ENCODE measurements at regions not wholly inside any gene's neighbourhood (a gene's known extent, or its start where the extent isn't known, plus 50 kb on each side); places are given as distances from the start of the nearest gene placed in this dataset.

GRCh38 chr10:4294271-4294670 lies 509.3 kb upstream of the KLF6 start:
- ATAC-seq (ENCODE audit: low read depth) (no peak), DNase-seq (ENCODE audit: low spot score) (no peak)
- no peaks in the 10 kb centered on the region for H3K36me3 ChIP-seq (ENCODE audit: low read depth)
- no peak overlapping the region for H3K4me3 ChIP-seq (ENCODE audit: severe bottlenecking)
- no peaks in the 10 kb centered on the region for H3K9me3 ChIP-seq (ENCODE audit: severe bottlenecking)
- no peaks in the 10 kb centered on the region for H3K4me1 ChIP-seq (ENCODE audit: insufficient read depth, poor library complexity, severe bottlenecking)
- TF ChIP-seq CTCF (IDR thresholded peaks at IDR 0.05; ENCODE audit: poor library complexity, severe bottlenecking): no peak
- no peaks in the 10 kb centered on the region for H3K27me3 ChIP-seq (ENCODE audit: insufficient read depth, poor library complexity, severe bottlenecking)
- no peak overlapping the region for H3K27ac ChIP-seq (ENCODE audit: poor library complexity, severe bottlenecking)

- Histone ChIP-seq H3K9me3 (ENCODE audit: severe bottlenecking) (no peaks in the 10 kb centered on the region), H3K4me3 (ENCODE audit: severe bottlenecking) (no peak overlapping the region), H3K36me3 (ENCODE audit: low read depth) (no peaks in the 10 kb centered on the region), H3K27ac (ENCODE audit: poor library complexity, severe bottlenecking) (no peak overlapping the region), H3K4me1 (ENCODE audit: insufficient read depth, poor library complexity, severe bottlenecking) (no peaks in the 10 kb centered on the region), H3K27me3 (ENCODE audit: insufficient read depth, poor library complexity, severe bottlenecking) (no peaks in the 10 kb centered on the region)
- DNase-seq (ENCODE audit: low spot score) (no peak), ATAC-seq (ENCODE audit: low read depth) (no peak)
- TF ChIP-seq CTCF (IDR thresholded peaks at IDR 0.05; ENCODE audit: poor library complexity, severe bottlenecking): no peak
Observed at GRCh38 chr10:4291990-4292389, 507.0 kb upstream of the KLF6 start.

- H3K9me3 ChIP-seq (ENCODE audit: severe bottlenecking): no peaks in the 10 kb centered on the region
- H3K4me3 ChIP-seq (ENCODE audit: severe bottlenecking): no peak overlapping the region
- no peaks in the 10 kb centered on the region for H3K36me3 ChIP-seq (ENCODE audit: low read depth)
- TF ChIP-seq CTCF (IDR thresholded peaks at IDR 0.05; ENCODE audit: poor library complexity, severe bottlenecking): no peak
- H3K27ac ChIP-seq (ENCODE audit: poor library complexity, severe bottlenecking): no peak overlapping the region
- DNase-seq (ENCODE audit: low spot score): no peak
- ATAC-seq (ENCODE audit: low read depth): no peak
- H3K27me3 ChIP-seq (ENCODE audit: insufficient read depth, poor library complexity, severe bottlenecking): no peaks in the 10 kb centered on the region
- H3K4me1 ChIP-seq (ENCODE audit: insufficient read depth, poor library complexity, severe bottlenecking): peaks cover 9% of the 10 kb centered on the region
Observed at GRCh38 chr10:4285121-4285520, 500.1 kb upstream of the KLF6 start.

GRCh38 chr10:4283846-4284610 lies 499.0 kb upstream of the KLF6 start:
- H3K4me1 ChIP-seq (ENCODE audit: insufficient read depth, poor library complexity, severe bottlenecking): peaks cover 13% of the 10 kb centered on the region
- no peak overlapping the region for H3K4me3 ChIP-seq (ENCODE audit: severe bottlenecking)
- no peaks in the 10 kb centered on the region for H3K9me3 ChIP-seq (ENCODE audit: severe bottlenecking)
- no peak overlapping the region for H3K27ac ChIP-seq (ENCODE audit: poor library complexity, severe bottlenecking)
- DNase-seq (ENCODE audit: low spot score): no peak
- TF ChIP-seq CTCF (IDR thresholded peaks at IDR 0.05; ENCODE audit: poor library complexity, severe bottlenecking): no peak
- no peaks in the 10 kb centered on the region for H3K36me3 ChIP-seq (ENCODE audit: low read depth)
- ATAC-seq (ENCODE audit: low read depth): no peak
- no peaks in the 10 kb centered on the region for H3K27me3 ChIP-seq (ENCODE audit: insufficient read depth, poor library complexity, severe bottlenecking)

GRCh38 chr10:4282496-4282895 lies 497.5 kb upstream of the KLF6 start:
- ATAC-seq (ENCODE audit: low read depth): no peak
- H3K36me3 ChIP-seq (ENCODE audit: low read depth): no peaks in the 10 kb centered on the region
- no peak for TF ChIP-seq CTCF (IDR thresholded peaks at IDR 0.05; ENCODE audit: poor library complexity, severe bottlenecking)
- H3K9me3 ChIP-seq (ENCODE audit: severe bottlenecking): no peaks in the 10 kb centered on the region
- H3K27me3 ChIP-seq (ENCODE audit: insufficient read depth, poor library complexity, severe bottlenecking): no peaks in the 10 kb centered on the region
- DNase-seq (ENCODE audit: low spot score): no peak
- peaks cover 13% of the 10 kb centered on the region for H3K4me1 ChIP-seq (ENCODE audit: insufficient read depth, poor library complexity, severe bottlenecking)
- H3K27ac ChIP-seq (ENCODE audit: poor library complexity, severe bottlenecking): no peak overlapping the region
- no peak overlapping the region for H3K4me3 ChIP-seq (ENCODE audit: severe bottlenecking)

All from RWPE2 (cell line).